ENCODE measurements at regions not wholly inside any gene's neighbourhood (a gene's known extent, or its start where the extent isn't known, plus 50 kb on each side); places are given as distances from the start of the nearest gene placed in this dataset.
"Not testable (repeated sequence)": the region's sequence is repeated elsewhere in the genome, so short reads cannot be mapped to it uniquely, and the experiment has no call there.

DNA sequence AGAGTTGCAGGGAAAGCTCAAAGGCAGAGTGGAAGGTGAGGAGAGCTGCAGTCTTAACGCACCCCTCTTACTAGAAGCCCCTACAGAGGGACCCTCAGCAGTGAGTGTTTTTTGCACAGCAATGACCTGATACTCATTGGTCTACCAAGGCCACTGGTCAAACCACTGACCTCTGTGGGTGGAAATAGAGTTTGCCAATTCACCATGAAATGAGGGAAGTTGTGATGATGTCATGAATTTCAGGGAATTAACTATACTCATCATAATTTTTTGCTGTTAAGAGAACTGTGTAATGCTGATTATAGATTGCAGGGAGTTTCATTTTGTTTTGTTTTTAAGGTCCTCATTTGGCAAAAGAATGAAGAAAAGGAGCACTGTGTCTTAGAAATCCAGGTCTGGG is 101.7 kb upstream of the SMAD3 start:
- peaks cover 3% of the 10 kb centered on the region for H3K4me1 ChIP-seq (ENCODE audit: insufficient read depth, low read length)
- H3K9me3 ChIP-seq (ENCODE audit: low read length), result no peaks in the 10 kb centered on the region
- no peak overlapping the region for H2AFZ ChIP-seq (ENCODE audit: low read depth, low read length)
- no peaks in the 10 kb centered on the region for H3K27me3 ChIP-seq (ENCODE audit: insufficient read depth, low read length)
- no peaks in the 10 kb centered on the region for H3K36me3 ChIP-seq (ENCODE audit: insufficient read depth, low read length)
- no peak overlapping the region for H3K4me3 ChIP-seq (ENCODE audit: low read length)

DNA sequence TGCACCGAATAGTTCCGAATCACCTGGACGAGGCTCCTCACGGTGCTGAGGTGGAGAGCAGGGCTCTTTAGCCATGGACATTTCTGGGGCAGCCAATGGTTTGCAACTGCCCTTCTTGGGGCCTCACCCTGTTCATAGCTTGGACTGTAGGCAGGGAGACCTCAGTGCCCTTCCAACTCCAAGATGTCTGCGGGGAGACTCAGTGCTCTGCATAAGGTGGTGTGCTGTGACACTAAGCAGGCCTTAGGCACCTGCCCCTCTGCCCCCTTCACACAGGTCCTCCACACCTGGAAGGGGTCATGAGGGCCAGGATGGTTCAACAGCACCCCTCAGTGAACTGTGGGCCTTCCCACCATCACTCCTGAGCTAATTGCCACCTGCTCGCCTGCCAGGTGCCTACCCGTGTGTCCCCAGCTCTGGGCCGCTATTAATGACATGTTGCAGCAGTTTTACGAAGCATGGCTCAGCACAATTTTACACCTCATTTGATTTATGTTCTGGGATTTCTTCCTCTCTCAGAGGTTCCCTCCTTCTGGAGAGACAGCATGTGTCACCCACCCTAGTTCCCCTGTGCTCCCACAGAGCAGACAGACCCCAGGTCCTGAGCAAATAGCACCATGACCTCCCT is 101.2 kb upstream of the SMAD3 start:
- no peaks in the 10 kb centered on the region for H3K9me3 ChIP-seq (ENCODE audit: low read length)
- no peak overlapping the region for H2AFZ ChIP-seq (ENCODE audit: low read depth, low read length)
- H3K4me1 ChIP-seq (ENCODE audit: insufficient read depth, low read length), result peaks cover 3% of the 10 kb centered on the region
- H3K36me3 ChIP-seq (ENCODE audit: insufficient read depth, low read length), result no peaks in the 10 kb centered on the region
- no peaks in the 10 kb centered on the region for H3K27me3 ChIP-seq (ENCODE audit: insufficient read depth, low read length)
- no peak overlapping the region for H3K4me3 ChIP-seq (ENCODE audit: low read length)

DNA sequence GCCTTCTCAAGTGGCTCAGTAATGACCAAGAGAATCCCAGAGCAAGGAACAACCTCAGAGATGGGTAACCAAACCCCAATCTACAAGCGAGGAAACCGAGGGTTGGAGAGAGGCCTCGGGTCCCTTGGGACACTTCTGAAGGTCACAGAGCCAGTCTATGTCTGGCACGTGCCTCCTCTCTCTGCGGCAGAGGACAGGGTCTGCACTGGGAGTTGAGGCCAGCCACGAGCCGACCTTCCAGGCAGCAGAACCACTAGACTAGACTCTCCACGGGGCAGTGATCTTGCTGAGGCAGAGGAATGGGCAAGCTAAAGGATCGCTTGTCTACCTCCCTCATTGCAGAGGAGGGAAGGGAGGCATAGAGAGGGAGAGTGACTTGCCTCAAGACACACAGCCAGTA is 100.6 kb upstream of the SMAD3 start:
- Histone ChIP-seq H2AFZ (ENCODE audit: low read depth, low read length) (no peak overlapping the region), H3K36me3 (ENCODE audit: insufficient read depth, low read length) (no peaks in the 10 kb centered on the region), H3K4me3 (ENCODE audit: low read length) (no peak overlapping the region), H3K9me3 (ENCODE audit: low read length) (no peaks in the 10 kb centered on the region), H3K27me3 (ENCODE audit: insufficient read depth, low read length) (no peaks in the 10 kb centered on the region), H3K4me1 (ENCODE audit: insufficient read depth, low read length) (peaks cover 3% of the 10 kb centered on the region)

- H2AFZ ChIP-seq (ENCODE audit: low read depth, low read length), result no peak overlapping the region
These were observed 100.1 kb upstream of the SMAD3 start for GRCh38 chr15:66965201-66965900.

DNA sequence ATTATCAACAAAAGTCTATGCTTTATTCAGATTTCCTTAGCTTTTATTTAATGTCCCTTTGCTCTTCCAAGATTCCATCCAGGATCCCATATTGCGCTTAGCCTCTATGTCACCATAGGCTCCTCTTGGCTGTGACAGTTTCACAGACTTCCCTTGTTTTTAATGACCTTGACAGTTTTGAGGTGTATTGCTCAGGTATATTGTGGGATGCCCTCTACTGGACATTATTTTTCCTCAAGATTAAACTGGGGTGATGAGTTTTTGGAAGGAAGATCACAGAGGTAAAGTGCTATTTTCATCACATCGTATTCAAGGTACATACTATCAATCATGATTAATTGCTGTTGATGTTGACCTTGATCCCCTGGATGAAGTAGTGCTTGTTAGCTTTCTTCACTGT is 99.1 kb upstream of the SMAD3 start:
- H2AFZ ChIP-seq (ENCODE audit: low read depth, low read length), result no peak overlapping the region
- H3K36me3 ChIP-seq (ENCODE audit: insufficient read depth, low read length), result no peaks in the 10 kb centered on the region
- H3K9me3 ChIP-seq (ENCODE audit: low read length), result no peaks in the 10 kb centered on the region
- no peaks in the 10 kb centered on the region for H3K27me3 ChIP-seq (ENCODE audit: insufficient read depth, low read length)
- no peak overlapping the region for H3K4me3 ChIP-seq (ENCODE audit: low read length)
- H3K4me1 ChIP-seq (ENCODE audit: insufficient read depth, low read length), result no peaks in the 10 kb centered on the region

More at GRCh38 chr15:66965201-66965900, 100.1 kb upstream of the SMAD3 start:
- H3K9me3 ChIP-seq (ENCODE audit: low read length), result no peaks in the 10 kb centered on the region
- no peak overlapping the region for H3K4me3 ChIP-seq (ENCODE audit: low read length)
- no peaks in the 10 kb centered on the region for H3K4me1 ChIP-seq (ENCODE audit: insufficient read depth, low read length)
- no peaks in the 10 kb centered on the region for H3K27me3 ChIP-seq (ENCODE audit: insufficient read depth, low read length)
- H3K36me3 ChIP-seq (ENCODE audit: insufficient read depth, low read length), result no peaks in the 10 kb centered on the region

GRCh38 chr15:66968806-66969596 is 96.4 kb upstream of the SMAD3 start:
- H3K4me1 ChIP-seq (ENCODE audit: insufficient read depth, low read length), result no peaks in the 10 kb centered on the region
- H3K9me3 ChIP-seq (ENCODE audit: low read length), result no peaks in the 10 kb centered on the region
- no peak overlapping the region for H3K4me3 ChIP-seq (ENCODE audit: low read length)
- no peaks in the 10 kb centered on the region for H3K36me3 ChIP-seq (ENCODE audit: insufficient read depth, low read length)
- H2AFZ ChIP-seq (ENCODE audit: low read depth, low read length), result no peak overlapping the region
- no peaks in the 10 kb centered on the region for H3K27me3 ChIP-seq (ENCODE audit: insufficient read depth, low read length)

- H3K4me3 ChIP-seq (ENCODE audit: low read length); H2AFZ ChIP-seq (ENCODE audit: low read depth, low read length); H3K36me3 ChIP-seq (ENCODE audit: insufficient read depth, low read length); H3K27me3 ChIP-seq (ENCODE audit: insufficient read depth, low read length); H3K9me3 ChIP-seq (ENCODE audit: low read length); H3K4me1 ChIP-seq (ENCODE audit: insufficient read depth, low read length): not testable (repeated sequence)
These were observed 91.3 kb upstream of the SMAD3 start for GRCh38 chr15:66974131-66974530.

DNA sequence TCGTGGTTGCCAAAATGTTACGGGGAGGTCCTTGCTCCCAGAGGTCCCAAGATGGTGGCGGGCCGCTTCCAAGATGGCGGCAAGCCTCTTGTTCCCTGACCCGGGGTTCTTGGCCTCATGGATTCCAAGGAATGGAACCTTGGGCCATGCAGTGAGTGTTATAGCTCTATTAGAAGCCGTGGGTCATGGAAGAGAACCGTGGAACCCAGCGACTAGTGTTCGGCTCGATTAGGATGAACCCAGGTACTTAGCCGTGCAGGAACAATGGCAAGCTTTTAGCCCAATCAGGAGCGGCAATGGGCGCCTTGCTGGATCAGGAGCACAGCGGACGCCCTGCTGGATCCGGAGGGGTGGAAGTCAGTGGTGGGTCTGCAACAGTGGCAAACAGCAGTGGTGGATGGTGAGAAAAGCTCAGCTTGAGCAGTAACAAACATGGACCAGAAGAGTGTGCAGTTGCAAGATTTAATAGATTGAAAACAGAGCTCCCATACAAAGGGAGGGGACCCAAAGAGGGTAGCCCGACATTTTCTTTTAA is 89.2 kb upstream of the SMAD3 start:
- H3K4me3 ChIP-seq (ENCODE audit: low read length); H3K4me1 ChIP-seq (ENCODE audit: insufficient read depth, low read length); H3K27me3 ChIP-seq (ENCODE audit: insufficient read depth, low read length); H2AFZ ChIP-seq (ENCODE audit: low read depth, low read length); H3K9me3 ChIP-seq (ENCODE audit: low read length); H3K36me3 ChIP-seq (ENCODE audit: insufficient read depth, low read length): not testable (repeated sequence)

DNA sequence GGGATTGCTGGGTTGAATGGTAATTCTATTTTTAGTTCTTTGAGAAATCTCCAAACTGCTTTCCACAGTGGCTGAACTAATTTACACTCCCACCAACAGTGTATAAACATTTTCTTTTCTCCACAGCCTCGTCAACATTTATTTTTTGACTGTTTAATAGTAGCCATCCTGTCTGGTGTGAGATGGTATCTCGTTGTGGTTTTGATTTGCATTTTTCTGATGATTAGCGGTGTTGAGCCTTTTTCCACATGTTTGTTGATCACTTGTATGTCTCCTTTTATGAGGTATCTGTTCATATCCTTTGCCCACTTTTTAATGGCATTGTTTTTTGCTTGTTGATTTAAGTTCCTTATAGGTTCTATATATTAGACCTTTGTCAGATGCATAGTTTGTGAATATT is 85.1 kb upstream of the SMAD3 start:
- H3K36me3 ChIP-seq (ENCODE audit: insufficient read depth, low read length); H3K9me3 ChIP-seq (ENCODE audit: low read length); H3K27me3 ChIP-seq (ENCODE audit: insufficient read depth, low read length); H3K4me3 ChIP-seq (ENCODE audit: low read length); H2AFZ ChIP-seq (ENCODE audit: low read depth, low read length); H3K4me1 ChIP-seq (ENCODE audit: insufficient read depth, low read length): not testable (repeated sequence)

- Histone ChIP-seq H3K4me3 (ENCODE audit: low read length) (no peak overlapping the region), H3K4me1 (ENCODE audit: insufficient read depth, low read length) (no peaks in the 10 kb centered on the region), H3K9me3 (ENCODE audit: low read length) (no peaks in the 10 kb centered on the region), H3K36me3 (ENCODE audit: insufficient read depth, low read length) (no peaks in the 10 kb centered on the region), H2AFZ (ENCODE audit: low read depth, low read length) (no peak overlapping the region), H3K27me3 (ENCODE audit: insufficient read depth, low read length) (no peaks in the 10 kb centered on the region)
These were observed 83.6 kb upstream of the SMAD3 start for GRCh38 chr15:66981771-66982170.

- H2AFZ ChIP-seq (ENCODE audit: low read depth, low read length), result no peak overlapping the region
- H3K36me3 ChIP-seq (ENCODE audit: insufficient read depth, low read length), result no peaks in the 10 kb centered on the region
- H3K4me1 ChIP-seq (ENCODE audit: insufficient read depth, low read length), result no peaks in the 10 kb centered on the region
- H3K9me3 ChIP-seq (ENCODE audit: low read length), result no peaks in the 10 kb centered on the region
- H3K27me3 ChIP-seq (ENCODE audit: insufficient read depth, low read length), result no peaks in the 10 kb centered on the region
- H3K4me3 ChIP-seq (ENCODE audit: low read length), result no peak overlapping the region
These were observed 83.2 kb upstream of the SMAD3 start for GRCh38 chr15:66982250-66982649.

GRCh38 chr15:66982816-66983215 is 82.6 kb upstream of the SMAD3 start:
- H2AFZ ChIP-seq (ENCODE audit: low read depth, low read length), result no peak overlapping the region
- no peak overlapping the region for H3K4me3 ChIP-seq (ENCODE audit: low read length)
- H3K27me3 ChIP-seq (ENCODE audit: insufficient read depth, low read length), result no peaks in the 10 kb centered on the region
- no peaks in the 10 kb centered on the region for H3K9me3 ChIP-seq (ENCODE audit: low read length)
- H3K4me1 ChIP-seq (ENCODE audit: insufficient read depth, low read length), result no peaks in the 10 kb centered on the region
- no peaks in the 10 kb centered on the region for H3K36me3 ChIP-seq (ENCODE audit: insufficient read depth, low read length)

- Histone ChIP-seq H2AFZ (ENCODE audit: low read depth, low read length) (no peak overlapping the region), H3K36me3 (ENCODE audit: insufficient read depth, low read length) (no peaks in the 10 kb centered on the region), H3K27me3 (ENCODE audit: insufficient read depth, low read length) (no peaks in the 10 kb centered on the region), H3K4me3 (ENCODE audit: low read length) (no peak overlapping the region), H3K4me1 (ENCODE audit: insufficient read depth, low read length) (no peaks in the 10 kb centered on the region), H3K9me3 (ENCODE audit: low read length) (no peaks in the 10 kb centered on the region)
These were observed 79.7 kb upstream of the SMAD3 start for GRCh38 chr15:66985653-66986052.
